ENCODE measurements at regions not wholly inside any gene's neighbourhood (a gene's known extent, or its start where the extent isn't known, plus 50 kb on each side); places are given as distances from the start of the nearest gene placed in this dataset.
"Not testable (repeated sequence)": the region's sequence is repeated elsewhere in the genome, so short reads cannot be mapped to it uniquely, and the experiment has no call there.

- DNase-seq (ENCODE audit: low spot score) = no peak
Observed at GRCh38 chr12:66775871-66776270, 97.0 kb upstream of the GRIP1 start.

DNA sequence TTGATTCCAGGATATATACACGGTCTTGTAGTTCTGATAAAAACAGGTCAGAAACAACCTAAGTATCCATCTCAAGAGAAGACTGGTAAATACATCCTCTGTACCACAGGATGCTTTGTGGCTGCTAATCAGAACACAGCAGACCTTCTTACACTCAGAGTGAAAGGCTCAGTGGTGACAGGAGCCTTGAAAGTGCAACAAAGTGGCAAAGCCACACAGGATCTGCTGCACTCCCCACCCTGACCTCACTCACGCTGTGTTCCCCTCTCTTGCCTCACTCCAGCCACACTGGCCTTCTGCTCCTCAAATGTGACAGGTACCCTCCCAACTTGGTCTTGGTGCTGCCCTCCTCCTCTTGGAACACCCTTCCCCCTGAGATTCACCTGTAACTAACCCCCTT lies 98.1 kb upstream of the GRIP1 start:
- no peak for DNase-seq (ENCODE audit: low spot score)

DNA sequence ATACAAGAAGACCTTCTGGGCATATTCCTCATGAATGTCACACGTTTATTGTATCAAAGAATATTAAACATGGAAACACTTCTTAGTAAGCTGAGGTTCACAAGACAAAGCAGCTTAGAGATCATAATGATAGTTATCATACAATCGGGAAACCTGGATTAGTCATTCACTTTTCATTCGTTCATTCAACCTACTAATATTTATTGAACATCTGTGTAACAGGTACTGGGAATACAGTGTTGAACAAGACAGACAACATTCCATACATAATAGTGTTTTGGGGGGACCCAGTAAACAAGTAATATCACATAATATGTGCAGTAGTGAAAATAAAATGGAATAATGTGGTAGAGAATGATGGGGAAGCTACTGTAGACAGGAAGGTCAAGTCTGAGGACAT lies 100.6 kb upstream of the GRIP1 start:
- DNase-seq (ENCODE audit: low spot score) = no peak

DNA sequence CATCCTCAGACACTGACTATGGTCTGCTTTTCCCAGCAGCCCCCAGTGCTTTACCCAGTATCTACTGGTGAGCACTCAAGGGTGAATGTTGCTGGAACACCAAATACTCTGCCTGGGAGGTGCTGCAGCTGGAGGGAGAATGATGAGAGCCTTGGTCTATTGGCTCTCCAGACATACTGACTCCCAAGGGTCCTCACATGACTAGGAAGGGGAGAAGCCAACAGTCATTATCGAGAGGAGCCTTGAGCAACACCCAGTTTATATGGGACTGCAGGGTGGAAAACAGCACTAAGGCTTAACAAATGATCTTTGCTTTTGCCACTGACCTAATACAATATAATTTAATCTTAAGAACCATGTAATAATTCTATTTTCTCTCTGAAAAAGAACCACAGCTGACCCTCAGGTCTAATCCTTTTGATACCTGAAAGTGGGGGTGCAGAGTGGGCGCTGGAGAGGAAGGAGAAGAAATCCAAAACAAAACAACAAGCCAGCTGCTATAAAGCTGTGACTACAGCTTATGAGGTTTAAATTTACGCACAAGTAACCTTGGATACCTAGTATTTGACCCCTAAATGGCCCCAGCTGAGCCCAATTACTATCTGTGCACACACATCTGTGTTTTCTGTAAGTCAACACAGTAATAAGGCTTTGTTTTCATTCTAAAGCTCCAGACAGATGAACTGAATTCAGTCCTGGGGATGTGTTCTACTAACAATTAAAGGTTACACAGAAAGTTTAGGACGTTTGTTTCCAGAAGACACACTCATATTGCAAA lies 107.8 kb upstream of the GRIP1 start:
- no peak for DNase-seq (ENCODE audit: low spot score)

- no peak for DNase-seq (ENCODE audit: low spot score)
Observed at GRCh38 chr12:66799551-66799950, 120.7 kb upstream of the GRIP1 start.

GRCh38 chr12:66800046-66800445 lies 121.2 kb upstream of the GRIP1 start:
- DNase-seq (ENCODE audit: low spot score) = no peak

- DNase-seq (ENCODE audit: low spot score) = no peak
Observed at GRCh38 chr12:66803930-66804329, 125.1 kb upstream of the GRIP1 start.

GRCh38 chr12:66804563-66804974 lies 125.7 kb upstream of the GRIP1 start:
- no peak for DNase-seq (ENCODE audit: low spot score)

GRCh38 chr12:66808606-66809005 lies 129.7 kb upstream of the GRIP1 start:
- DNase-seq (ENCODE audit: low spot score) = no peak

DNA sequence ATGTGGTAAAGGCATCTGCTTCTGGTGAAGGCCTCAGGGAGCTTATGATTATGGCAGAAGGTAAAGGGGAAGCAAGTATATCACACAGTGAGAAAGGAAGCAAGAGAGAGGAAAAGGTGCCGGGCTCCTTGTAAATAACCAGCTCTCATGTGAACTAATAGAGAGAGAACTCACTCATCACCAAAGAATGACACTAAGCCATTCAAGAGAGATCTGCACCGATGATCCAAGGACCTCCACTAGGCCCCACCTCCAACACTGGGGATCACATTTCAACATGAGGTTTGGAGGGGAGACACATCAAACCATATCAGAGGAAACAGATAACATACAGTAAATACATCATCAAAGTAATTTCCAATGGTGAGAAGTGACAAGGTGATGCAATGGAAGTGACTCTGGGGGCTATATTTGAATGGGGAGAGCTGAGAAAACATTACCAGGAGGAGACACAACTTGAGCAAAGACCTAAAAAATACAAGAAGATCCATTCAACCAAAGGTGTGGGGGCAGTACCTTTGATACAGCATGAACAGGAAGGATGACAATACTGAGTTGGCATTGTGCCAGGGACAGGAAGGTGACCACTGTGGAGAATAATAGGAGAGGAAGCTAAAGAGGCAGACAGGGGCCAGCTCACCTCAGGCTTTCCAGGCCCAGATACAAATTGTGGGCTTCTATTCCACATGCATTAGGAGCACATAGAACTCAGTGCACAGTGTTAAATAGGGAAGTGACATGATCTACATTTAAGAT lies 134.4 kb upstream of the GRIP1 start:
- DNase-seq (ENCODE audit: low spot score) = no peak

DNA sequence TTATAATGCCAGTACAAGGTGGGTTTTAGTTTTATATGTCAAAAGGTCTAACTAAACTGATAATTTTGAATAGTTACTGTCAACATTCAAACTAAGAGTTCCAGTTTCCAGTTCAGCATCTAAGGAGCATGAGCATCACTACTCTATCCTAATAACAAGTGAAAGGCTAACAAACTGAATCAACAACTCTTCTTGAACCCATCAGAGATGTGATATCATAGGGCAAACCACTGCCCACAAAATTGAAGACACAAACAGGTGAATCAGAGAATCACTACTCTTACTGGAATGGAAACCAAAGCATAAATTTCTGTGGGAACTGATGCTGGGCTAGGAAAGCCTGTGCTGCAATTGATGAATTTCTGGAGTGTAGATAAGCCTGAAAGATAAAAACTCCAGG lies 140.7 kb upstream of the GRIP1 start:
- no peak for DNase-seq (ENCODE audit: low spot score)

GRCh38 chr12:66822961-66823360 lies 144.1 kb upstream of the GRIP1 start:
- no peak for DNase-seq (ENCODE audit: low spot score)

- peak; percentile 2 for DNase-seq (ENCODE audit: low spot score)
Observed at GRCh38 chr12:66823857-66824570, 145.1 kb upstream of the GRIP1 start.

GRCh38 chr12:66825921-66826320 lies 147.0 kb upstream of the GRIP1 start:
- DNase-seq (ENCODE audit: low spot score) = not testable (repeated sequence)

DNA sequence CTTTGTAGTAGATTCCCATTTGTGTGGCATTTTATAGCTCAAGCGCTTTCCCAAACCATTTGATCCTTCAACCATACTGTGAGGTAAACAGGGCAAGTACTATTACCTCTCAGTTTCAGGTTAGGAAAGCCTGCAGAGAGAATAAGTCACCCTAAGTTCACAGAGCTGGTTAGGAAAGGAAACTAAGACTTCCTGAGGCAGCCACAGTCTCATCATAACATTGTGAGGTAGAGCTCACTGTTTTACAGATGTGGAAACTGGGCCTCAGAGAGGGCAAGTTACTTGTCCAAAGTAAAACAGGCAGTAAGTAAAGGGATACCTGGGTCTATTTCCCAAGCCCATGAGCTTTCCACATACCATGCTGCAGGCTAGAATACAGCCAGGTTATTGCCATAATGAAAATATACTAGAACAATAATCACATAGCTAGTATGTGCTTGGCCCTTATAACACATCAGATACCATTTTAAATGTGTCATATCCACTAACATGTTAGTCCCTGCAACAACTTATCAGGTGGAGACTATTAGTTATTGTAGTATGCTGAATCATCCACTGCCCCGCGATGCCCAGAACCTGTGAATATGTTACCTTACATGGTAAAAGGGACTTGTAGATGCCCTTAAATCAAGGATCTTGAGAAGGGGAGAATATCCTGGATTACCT lies 150.9 kb upstream of the GRIP1 start:
- DNase-seq (ENCODE audit: low spot score) = no peak

DNA sequence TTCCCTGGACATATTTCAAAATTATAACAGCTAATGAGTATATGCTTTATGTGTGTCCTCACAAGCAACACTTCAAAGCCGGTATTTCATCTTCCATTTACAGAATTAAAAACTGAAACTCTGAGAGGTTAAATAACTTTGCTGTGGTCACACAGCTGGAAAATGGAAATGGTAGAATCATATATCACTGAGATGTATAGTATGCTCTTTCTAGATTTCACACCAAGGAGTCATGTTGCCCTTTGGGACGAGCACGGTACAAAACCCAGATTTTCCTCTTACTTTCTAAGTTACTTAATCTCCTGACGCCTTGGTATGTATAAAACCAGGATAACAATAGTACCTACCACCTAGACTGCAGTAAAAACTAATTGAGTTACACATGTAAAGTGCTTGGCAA lies 152.6 kb upstream of the GRIP1 start:
- no peak for DNase-seq (ENCODE audit: low spot score)

- no peak for DNase-seq (ENCODE audit: low spot score)
Observed at GRCh38 chr12:66832997-66833396, 154.1 kb upstream of the GRIP1 start.

DNA sequence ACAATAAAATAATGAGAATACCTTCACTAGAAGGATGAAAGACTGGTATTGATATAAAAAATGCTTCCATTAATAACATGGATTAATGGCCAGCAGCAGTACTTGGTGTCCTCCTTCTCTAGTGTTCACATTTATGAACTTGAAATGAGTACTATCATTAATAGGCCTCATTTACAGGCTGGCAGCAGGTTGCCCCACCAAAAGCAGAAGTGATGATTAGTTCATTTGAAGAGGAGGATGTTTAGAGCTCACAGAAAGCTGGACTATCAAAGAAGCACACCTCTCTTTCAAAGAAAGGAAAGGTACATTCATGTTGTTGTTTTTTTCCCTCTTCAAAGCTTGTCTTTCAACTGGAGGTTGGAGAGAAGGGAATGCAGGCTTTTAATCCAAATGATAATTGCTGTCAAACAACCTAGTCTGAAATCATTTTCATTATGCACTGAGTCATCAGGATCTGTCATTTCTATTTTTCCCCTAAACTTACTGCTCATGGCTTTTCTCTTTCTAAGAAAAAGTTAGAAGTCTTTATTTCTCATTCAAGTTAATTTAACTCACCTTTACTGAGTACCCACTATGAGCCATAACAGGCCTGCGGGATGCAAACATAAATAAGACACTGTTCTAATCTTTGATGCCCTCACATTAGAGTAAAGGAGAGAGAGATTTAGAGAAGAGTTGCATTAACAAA lies 157.9 kb upstream of the GRIP1 start:
- DNase-seq (ENCODE audit: low spot score) = no peak

GRCh38 chr12:66837311-66837627 lies 158.4 kb upstream of the GRIP1 start:
- no peak for DNase-seq (ENCODE audit: low spot score)

DNA sequence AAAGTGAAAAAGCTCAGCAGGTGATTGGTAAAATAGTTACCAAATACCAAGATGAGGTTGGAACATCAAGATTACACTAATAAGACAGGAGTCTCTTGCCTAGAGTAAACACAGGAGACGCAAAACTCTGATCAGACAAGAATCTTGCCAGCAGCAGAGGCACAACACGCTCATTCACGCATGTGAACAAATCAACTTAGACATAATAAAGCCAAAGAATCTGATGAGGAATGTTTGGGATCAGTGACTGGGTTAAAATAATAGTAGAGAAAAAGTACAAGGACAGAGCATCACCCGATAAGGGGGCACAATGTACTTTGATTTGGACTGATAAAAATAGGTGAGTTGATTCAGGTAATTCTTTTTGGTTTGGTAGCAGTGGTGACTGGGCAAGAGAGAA lies 159.5 kb upstream of the GRIP1 start:
- DNase-seq (ENCODE audit: low spot score) = no peak

DNA sequence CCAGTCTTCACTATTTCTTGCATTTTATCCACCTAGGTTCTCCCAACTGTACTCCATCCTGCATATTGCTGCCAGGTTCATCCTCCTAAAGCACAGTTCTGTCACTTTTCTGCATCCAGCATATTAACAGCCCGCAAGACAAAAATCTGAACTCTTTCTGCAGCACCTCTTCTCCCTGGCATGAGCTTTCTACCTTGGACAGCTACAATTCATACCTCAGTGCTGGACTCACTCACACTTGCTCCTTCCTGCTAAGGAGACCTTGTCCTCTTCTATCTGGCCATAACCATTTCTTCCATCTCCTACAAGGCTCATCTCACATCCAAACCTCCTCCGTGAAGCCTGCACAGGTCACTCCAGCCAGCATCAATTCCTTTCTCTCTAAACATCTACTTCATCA lies 170.1 kb upstream of the GRIP1 start:
- no peak for DNase-seq (ENCODE audit: low spot score)

GRCh38 chr12:66851134-66851533 lies 172.3 kb upstream of the GRIP1 start:
- no peak for DNase-seq (ENCODE audit: low spot score)

Measured in A172 (cell line).